ENCODE measurements at regions not wholly inside any gene's neighbourhood (a gene's known extent, or its start where the extent isn't known, plus 50 kb on each side); places are given as distances from the start of the nearest gene placed in this dataset.

- no peak overlapping the region for H3K23ac ChIP-seq (ENCODE audit: insufficient read length, low read depth, low read length)
- no peak overlapping the region for H4K5ac ChIP-seq (ENCODE audit: insufficient read length, low read depth, low read length)
- H2BK15ac ChIP-seq (ENCODE audit: low read depth, low read length): no peak overlapping the region
- no peaks in the 10 kb centered on the region for H4K20me1 ChIP-seq (ENCODE audit: control insufficient read depth, insufficient read depth, insufficient read length)
- H4K91ac ChIP-seq (ENCODE audit: insufficient read length, low read depth, low read length): no peak overlapping the region
- no peaks in the 10 kb centered on the region for H3K23me2 ChIP-seq (ENCODE audit: insufficient read length, low read depth, low read length, poor library complexity, severe bottlenecking)
- H2BK20ac ChIP-seq (ENCODE audit: low read depth, low read length, poor library complexity, severe bottlenecking): no peak overlapping the region
- H2BK120ac ChIP-seq (ENCODE audit: low read depth, low read length, poor library complexity, severe bottlenecking): no peak overlapping the region
- H3K9me3 ChIP-seq (ENCODE audit: control insufficient read depth, low read depth, low read length): no peaks in the 10 kb centered on the region
- no peak overlapping the region for H3K56ac ChIP-seq (ENCODE audit: insufficient read length, low read depth, low read length)
- Mint-ChIP-seq H3K27ac (peak overlapping the region in 2 of 3 experiments; percentile 23 to 64; a peak in 1 of 7 replicates), H3K4me1 (peaks cover 14 to 22% of the 10 kb centered on the region in 2 experiments), H3K36me3 (ENCODE audit: insufficient read depth in 1 of 3, low read depth in 3 of 3) (no peaks in the 10 kb centered on the region), H3K4me3 (no peak overlapping the region), H3K9me3 (0 out of 5 replicates have a peak, but pooled peaks cover 0 to 2% of the 10 kb centered on the region in 2 experiments), H3K27me3 (ENCODE audit: low read depth) (no peaks in the 10 kb centered on the region)
- H3K18ac ChIP-seq (ENCODE audit: insufficient read length, low read depth, low read length): no peak overlapping the region
- H3K9ac ChIP-seq (ENCODE audit: extremely low read depth, insufficient read length, low read length): no peak overlapping the region
- H2BK12ac ChIP-seq (ENCODE audit: insufficient read length, low read depth, low read length): no peak overlapping the region
- no peak overlapping the region for H3T11ph ChIP-seq (ENCODE audit: low read length)
- no CpG with 5 or more reads among the region's 6 CpGs for WGBS (ENCODE audit: extremely low coverage, insufficient read length, low lambda C conversion rate)
- no peak for DNase-seq
- no peak overlapping the region for H3K27ac ChIP-seq (ENCODE audit: insufficient read length, low read depth, low read length)
- peak overlapping the region; percentile 62 for H2AFZ ChIP-seq (ENCODE audit: low read length)
- H3K4me2 ChIP-seq (ENCODE audit: insufficient read depth, insufficient read length, low read length): no peak overlapping the region
- H2BK5ac ChIP-seq (ENCODE audit: insufficient read length, low read length): no peak overlapping the region
- no peak for TF ChIP-seq CTCF (conservative IDR thresholded peaks at IDR 0.05)
- no peaks in the 10 kb centered on the region for H3K79me2 ChIP-seq (ENCODE audit: insufficient read depth, low read length)
- H3K4me1 ChIP-seq (ENCODE audit: insufficient read depth, low read length): peaks cover 2% of the 10 kb centered on the region; the same call in 1 of the 2 replicates
- no peak overlapping the region for H3K14ac ChIP-seq (ENCODE audit: insufficient read depth, low read length)
- no peaks in the 10 kb centered on the region for H3K79me1 ChIP-seq (ENCODE audit: insufficient read depth, low read depth, low read length, poor library complexity, severe bottlenecking)
- no peak overlapping the region for H4K8ac ChIP-seq (replicated peaks; ENCODE audit: insufficient read length, low read depth, low read length)
- no peaks in the 10 kb centered on the region for H3K27me3 ChIP-seq (ENCODE audit: insufficient read depth, low read length)
- H2AK5ac ChIP-seq (ENCODE audit: insufficient read length, low read length): no peak overlapping the region
- H3K4ac ChIP-seq (ENCODE audit: low read depth, low read length): no peak overlapping the region
Measured at GRCh38 chr7:12124028-12124427, 87.1 kb upstream of the TMEM106B start.

Data from H9 (cell line).